IMR-90 (cell line): ENCODE measurements at regions not wholly inside any gene's neighbourhood (a gene's known extent, or its start where the extent isn't known, plus 50 kb on each side); places are given as distances from the start of the nearest gene placed in this dataset.

ENCODE experiments used
- ATAC-seq: fragments of 200-7000 bp; cut with Tn5 transposase; 2 replicates; pipeline ENCODE4 v1.9.1; 2020; ENCODE audit warnings: low read depth, mild to moderate bottlenecking, moderate library complexity
- BruUV-seq: library from RNA; stranded (reverse); fragments of 400-500 nt; replicated peaks from 2 replicates; lab custom pipeline; 2021; lab: Mats Ljungman, UMichigan
- CTCF ChIA-PET: fragments of 300-600 bp; formaldehyde crosslinking; extraction: SDS; loops from one replicate; lab custom pipeline; 2021; ENCODE audit warnings: antibody characterized with exemption; lab: Yijun Ruan, JAX
- POLR2A ChIA-PET: fragments of 300-600 bp; sonication (Branson Sonifier 250); formaldehyde crosslinking; loops from one replicate; lab custom pipeline; 2022; ENCODE audit warnings: antibody characterized with exemption; ENCODE audit not compliant: unreplicated experiment; lab: Charles Lee
- DNase-seq: peaks from one replicate; pipeline ENCODE4 v3.0.0; 2013
- H2AFZ ChIP-seq: replicated peaks from 2 replicates; pipeline ENCODE3; 2013; ENCODE audit warnings: low read length, mild to moderate bottlenecking; ENCODE audit not compliant: poor library complexity
- H2AK5ac ChIP-seq: 2 replicates; pipeline ENCODE4 v1.6.1; 2013; ENCODE audit warnings: low read depth, low read length, inconsistent platforms
- H2AK9ac ChIP-seq: replicated peaks from 2 replicates; pipeline ENCODE3; 2013; ENCODE audit warnings: mild to moderate bottlenecking, low read depth, low read length, moderate library complexity; ENCODE audit not compliant: poor library complexity
- H2BK120ac ChIP-seq: 2 replicates; pipeline ENCODE4 v1.6.1; 2013; ENCODE audit warnings: low read depth, low read length, inconsistent platforms
- H2BK15ac ChIP-seq: 3 replicates; pipeline ENCODE4 v1.6.1; 2013; ENCODE audit warnings: low read depth, low read length, inconsistent platforms
- H2BK20ac ChIP-seq: 2 replicates; pipeline ENCODE4 v1.6.1; 2013; ENCODE audit warnings: low read depth, mild to moderate bottlenecking, inconsistent platforms, low read length, moderate library complexity
- H2BK5ac ChIP-seq: 2 replicates; pipeline ENCODE4 v1.6.1; 2013; ENCODE audit warnings: mild to moderate bottlenecking, low read depth, low read length, inconsistent platforms; ENCODE audit not compliant: poor library complexity, severe bottlenecking
- H3K14ac ChIP-seq: replicated peaks from 2 replicates; pipeline ENCODE4 v1.6.1; 2013; ENCODE audit warnings: low read depth, low read length, inconsistent platforms
- H3K18ac ChIP-seq: 2 replicates; pipeline ENCODE4 v1.6.1; 2013; ENCODE audit warnings: low read depth, low read length, control low read depth
- H3K23ac ChIP-seq: 2 replicates; pipeline ENCODE4 v1.6.1; 2013; ENCODE audit warnings: low read depth, low read length, inconsistent platforms
- H3K27ac ChIP-seq: 2 replicates; pipeline ENCODE4 v1.5.1; 2013; ENCODE audit warnings: mild to moderate bottlenecking, control low read depth, low read length; ENCODE audit not compliant: insufficient read depth
- H3K27me3 ChIP-seq: 2 replicates; pipeline ENCODE4 v1.6.1; 2013; ENCODE audit warnings: low read length; ENCODE audit not compliant: control insufficient read depth, insufficient read depth
- H3K36me3 ChIP-seq: 2 replicates; pipeline ENCODE4 v1.6.1; 2013; ENCODE audit warnings: low read length, mixed read lengths; ENCODE audit not compliant: control insufficient read depth, insufficient read depth
- H3K4ac ChIP-seq: 2 replicates; pipeline ENCODE4 v1.6.1; 2013; ENCODE audit warnings: low read depth, low read length, inconsistent platforms
- H3K4me1 ChIP-seq: 2 replicates; pipeline ENCODE4 v1.6.1; 2013; ENCODE audit warnings: low read length, mixed read lengths; ENCODE audit not compliant: control insufficient read depth, insufficient read depth
- H3K4me2 ChIP-seq: 2 replicates; pipeline ENCODE4 v1.6.1; 2013; ENCODE audit warnings: low read depth, mild to moderate bottlenecking, control low read depth, low read length, moderate library complexity
- H3K4me3 ChIP-seq: 2 replicates; pipeline ENCODE4 v1.5.1; 2013; ENCODE audit warnings: low read depth, mild to moderate bottlenecking, control low read depth, low read length, moderate library complexity; ENCODE audit not compliant: insufficient read depth
- H3K56ac ChIP-seq: 2 replicates; pipeline ENCODE4 v1.6.1; 2013; ENCODE audit warnings: low read length, inconsistent platforms; ENCODE audit not compliant: insufficient read depth; ENCODE audit errors: extremely low read depth
- H3K79me1 ChIP-seq, 2 experiments: 2 replicates each; pipeline ENCODE4 v1.6.1; 2013; ENCODE audit warnings: low read length in 2 of 2, inconsistent platforms in 1 of 2, low read depth in 1 of 2
- H3K9ac ChIP-seq: 2 replicates; pipeline ENCODE4 v1.6.1; 2013; ENCODE audit warnings: low read depth, low read length, control low read depth
- H3K9me1 ChIP-seq: 2 replicates; pipeline ENCODE4 v1.6.1; 2013; ENCODE audit warnings: low read length, inconsistent platforms; ENCODE audit not compliant: insufficient read depth
- H3K9me3 ChIP-seq: 2 replicates; pipeline ENCODE4 v1.6.1; 2013; ENCODE audit warnings: low read length; ENCODE audit not compliant: control insufficient read depth, insufficient read depth
- H4K20me1 ChIP-seq: 2 replicates; pipeline ENCODE4 v1.6.1; 2013; ENCODE audit warnings: low read length, inconsistent platforms; ENCODE audit not compliant: insufficient read depth
- H4K5ac ChIP-seq: 2 replicates; pipeline ENCODE4 v1.6.1; 2013; ENCODE audit warnings: mild to moderate bottlenecking, low read depth, low read length, control low read depth
- H4K8ac ChIP-seq, 2 experiments: 2 replicates each; pipeline ENCODE4 v1.6.1; 2013; ENCODE audit warnings: low read depth in 2 of 2, low read length in 2 of 2, control low read depth in 1 of 2, inconsistent platforms in 1 of 2
- H4K91ac ChIP-seq: 2 replicates; pipeline ENCODE4 v1.6.1; 2013; ENCODE audit warnings: low read depth, low read length, inconsistent platforms; ENCODE audit not compliant: insufficient read depth
- CEBPB ChIP-seq: IDR thresholded peaks from 2 replicates; pipeline ENCODE4 v1.6.1; 2012; ENCODE audit warnings: low read depth, low read length, improper control_type of control experiment
- CTCF ChIP-seq: conservative IDR thresholded peaks from 2 replicates; pipeline ENCODE4 v1.5.1; 2012; ENCODE audit warnings: mild to moderate bottlenecking, low read depth, low read length, improper control_type of control experiment
- FOS ChIP-seq: fragments of 150-350 bp; IDR thresholded peaks from 2 replicates; pipeline ENCODE4 v1.6.1; 2016; ENCODE audit warnings: low read depth, low read length
- RAD21 ChIP-seq: IDR thresholded peaks from 2 replicates; pipeline ENCODE4 v1.6.1; 2012; ENCODE audit warnings: low read length, improper control_type of control experiment
- RCOR1 ChIP-seq: IDR thresholded peaks from 2 replicates; pipeline ENCODE4 v1.6.1; 2012; ENCODE audit warnings: mild to moderate bottlenecking, low read length, improper control_type of control experiment; ENCODE audit not compliant: insufficient replicate concordance
- RFX5 ChIP-seq: IDR thresholded peaks from 2 replicates; pipeline ENCODE4 v1.8.0; 2012; ENCODE audit warnings: low read depth, mild to moderate bottlenecking, low read length, moderate library complexity
- WGBS, 2 experiments: methylation state at CpG; one replicate each; pipeline versions ENCODE4 v1.1.5 to v1.1.7; 2013; ENCODE audit warnings: missing lambda C conversion rate in 2 of 2; ENCODE audit not compliant: insufficient read length in 1 of 2; ENCODE audit errors: extremely low coverage in 2 of 2; 5-methylcytosine and 5-hydroxymethylcytosine counted together
- dilution Hi-C: fragments of 300-500 bp; cut with HindIII; formaldehyde crosslinking; loops from one replicate; pipeline ENCODE4 v1.14.3; 2018; ENCODE audit warnings: low sequenced_read_pairs; ENCODE audit not compliant: unreplicated experiment
- in situ Hi-C: fragments of 300-500 bp; cut with MboI; formaldehyde crosslinking; loops from 3 replicates; pipeline ENCODE4 v1.14.3; 2019; ENCODE audit warnings: low sequenced_read_pairs, inconsistent platforms, mixed read lengths
- intact Hi-C: fragments of 100-400 bp; cut with micrococcal nuclease; formaldehyde crosslinking; loops from 2 replicates; pipeline ENCODE4 v1.10.0; 2022

DNA sequence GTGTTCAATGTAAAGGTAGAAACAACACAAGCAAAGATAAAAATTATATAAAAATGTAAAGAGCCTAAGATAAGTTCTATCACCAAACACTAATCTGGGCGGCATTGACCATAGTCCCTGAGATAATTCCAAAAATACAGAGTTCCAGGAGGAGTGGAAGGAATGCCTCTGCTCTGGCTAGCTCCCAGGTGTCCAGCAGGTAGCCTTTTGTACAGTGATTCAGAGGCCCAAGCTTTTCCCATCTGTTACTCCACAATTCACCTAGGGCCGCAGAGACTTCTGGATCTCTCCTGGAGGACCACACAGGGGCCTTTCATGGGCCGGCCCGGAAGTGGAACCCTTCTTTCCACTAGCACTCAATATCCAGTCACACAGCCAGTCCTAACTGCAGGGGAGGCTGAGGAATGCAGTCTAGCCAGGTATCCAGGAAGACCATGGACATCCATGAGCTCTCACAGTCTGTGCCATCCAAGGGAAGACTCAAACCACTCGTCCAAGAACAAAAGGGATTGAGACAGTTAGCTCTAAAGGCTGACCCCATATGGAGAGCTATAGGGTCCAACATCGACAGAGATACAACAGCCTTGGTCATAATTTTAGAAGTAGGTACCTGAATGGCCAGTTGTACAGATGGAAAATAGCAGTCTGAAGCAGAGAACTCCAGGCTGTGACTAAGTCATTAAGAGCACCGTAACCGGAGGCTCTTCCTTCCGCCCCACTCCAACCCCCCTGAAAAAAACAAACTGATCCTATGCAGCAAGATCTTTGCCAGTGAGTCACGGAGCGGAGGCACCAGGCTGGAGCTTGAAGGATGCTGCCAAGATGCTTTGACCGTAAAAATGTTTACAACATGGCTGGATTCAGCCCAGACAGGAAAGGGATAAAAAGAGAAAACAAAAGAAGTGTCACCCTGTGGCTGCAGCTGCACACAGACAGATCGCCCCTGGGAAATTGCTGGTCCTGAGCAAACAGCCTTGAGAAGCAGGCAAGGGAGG, 204.8 kb downstream of the NUAK1 start (continued):
- TF ChIP-seq RFX5, result no peak
- peak; percentile 93 for TF ChIP-seq FOS
- peak; percentile 58 for TF ChIP-seq RCOR1

DNA sequence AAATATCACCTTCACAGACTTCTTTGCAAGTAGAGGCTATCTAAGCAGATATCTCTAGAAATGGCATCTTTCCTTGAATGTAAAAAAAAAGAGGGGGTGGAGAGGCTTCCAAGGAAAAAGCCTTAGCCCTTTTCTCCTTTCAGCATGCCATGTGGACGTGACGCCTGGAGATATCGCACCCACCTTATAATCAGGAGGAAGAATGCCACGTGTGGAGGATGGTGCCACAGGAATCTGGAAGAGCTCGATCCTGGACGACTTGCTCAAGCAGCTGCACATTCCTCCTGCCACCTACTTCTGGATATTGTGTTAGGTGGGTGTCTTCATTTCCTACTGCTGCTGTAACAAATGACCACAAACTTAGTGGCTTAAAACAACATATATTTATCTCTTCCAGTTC, 203.6 kb downstream of the NUAK1 start:
- H3K14ac ChIP-seq, result peak overlapping the region; percentile 65
- H3K56ac ChIP-seq, result peak overlapping the region; percentile 29; the same call in 1 of the 2 replicates
- BruUV-seq, result no TSS peak
- no peak overlapping the region; the same call in 1 of the 2 replicates for H3K27ac ChIP-seq
- H2AK5ac ChIP-seq, result peak overlapping the region; percentile 93
- H4K20me1 ChIP-seq, result no peaks in the 10 kb centered on the region
- peaks cover 18% of the 10 kb centered on the region for H3K9me1 ChIP-seq
- H4K5ac ChIP-seq, result no peak overlapping the region; the same call in 1 of the 2 replicates
- H3K23ac ChIP-seq, result peak overlapping the region; percentile 73; the same call in 1 of the 2 replicates
- peak overlapping the region; percentile 77; the same call in 2 of the 3 replicates for H2BK15ac ChIP-seq
- peak overlapping the region; percentile 89; the same call in 1 of the 2 replicates for H3K4ac ChIP-seq
- no peak for ATAC-seq
- 0 out of 4 replicates have a peak, but pooled peaks cover 0 to 3% of the 10 kb centered on the region in 2 experiments for H3K79me1 ChIP-seq
- POLR2A ChIA-PET, result no interaction called here
- in situ Hi-C loops, result no loop called here
- H3K9ac ChIP-seq, result no peak overlapping the region
- WGBS, 2 experiments, result no CpG with 5 or more reads among the region's 6 CpGs
- no peak overlapping the region for H3K4me2 ChIP-seq
- CTCF ChIA-PET, result no interaction called here
- peak overlapping the region; percentile 87; the same call in 1 of the 2 replicates for H3K18ac ChIP-seq
- peaks cover 19% of the 10 kb centered on the region for H3K4me1 ChIP-seq
- no peak overlapping the region for H2AK9ac ChIP-seq
- peak overlapping the region; percentile 86 for H2BK120ac ChIP-seq
- intact Hi-C loops, result loop anchor here (2.0 kb wide), 1 partner anchor 202 kb away; no protein-coding TSS in a partner anchor
- peak overlapping the region; percentile 59 to 78; a peak in 3 of 4 replicates for H4K8ac ChIP-seq
- H2AFZ ChIP-seq, result no peak overlapping the region
- DNase-seq, result peak; percentile 29
- H2BK20ac ChIP-seq, result peak overlapping the region; percentile 89
- peak overlapping the region; percentile 40 for H2BK5ac ChIP-seq
- no peaks in the 10 kb centered on the region for H3K27me3 ChIP-seq
- dilution Hi-C loops, result no loop called here
- TF ChIP-seq RCOR1 (no peak), RAD21 (no peak), CTCF (no peak), CEBPB (no peak)
- no peaks in the 10 kb centered on the region for H3K9me3 ChIP-seq
- H3K4me3 ChIP-seq, result no peak overlapping the region
- peak overlapping the region; percentile 71 for H4K91ac ChIP-seq
- no peaks in the 10 kb centered on the region for H3K36me3 ChIP-seq
